Spleen (tissue), 7 donors: ENCODE measurements at regions not wholly inside any gene's neighbourhood (a gene's known extent, or its start where the extent isn't known, plus 50 kb on each side); places are given as distances from the start of the nearest gene placed in this dataset.

Source experiments
- CTCF ChIP-seq, 11 experiments: fragments of 200-600 bp in 7 of 11; fragments of 450-650 bp in 4 of 11; sonication (generic) in 4 of 11; IDR thresholded peaks in 8 of 11; conservative IDR thresholded peaks in 3 of 11; 1 replicate in 7 of 11; 2 replicates in 4 of 11; pipeline versions ENCODE4 v1.4.0 to v1.8.0; 2016 to 2021; ENCODE audit warnings: antibody characterized with exemption in 11 of 11, inconsistent platforms in 4 of 11, mild to moderate bottlenecking in 1 of 11
- POLR2A ChIP-seq, 3 donors: fragments of 450-650 bp; IDR thresholded peaks; one replicate each; pipeline ENCODE4 v1.5.1; 2017; ENCODE audit warnings: antibody characterized with exemption in 3 of 3, mild to moderate bottlenecking in 1 of 3
- POLR2AphosphoS5 ChIP-seq, 3 donors: sonication (generic); formaldehyde crosslinking; IDR thresholded peaks; one replicate each; pipeline ENCODE4 v1.5.1; 2017; ENCODE audit warnings: antibody characterized with exemption in 3 of 3
- donor health status: DM: no; HTN: no; CAD: no; lungs with moderate emphysema.
- donor health status: DM: no; HTN: no; CAD: no.
- donor health status: DM: no; HTN: no; CAD: no.

DNA sequence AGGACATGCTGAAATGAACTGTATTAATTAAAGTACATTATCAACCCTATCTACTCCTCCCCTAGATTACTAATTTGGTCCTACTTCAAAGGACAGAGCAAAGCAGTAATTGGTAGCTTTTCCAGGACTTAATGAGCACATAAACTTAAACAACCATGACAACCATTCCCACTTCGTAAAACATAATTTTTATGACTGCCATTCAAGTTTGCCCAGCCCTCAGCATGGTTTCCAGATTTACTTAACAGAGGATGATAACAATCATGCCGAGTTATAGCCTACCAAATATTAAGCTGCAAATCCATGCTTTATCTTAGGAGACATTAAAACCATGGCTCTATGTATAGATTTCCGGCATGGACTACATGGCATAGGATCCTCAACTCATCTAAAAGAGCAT, 401.1 kb upstream of the CHAC2 start:
- TF ChIP-seq CTCF (IDR thresholded peaks at IDR 0.05 in 8 of 11, conservative IDR thresholded peaks at IDR 0.05 in 3 of 11) (no peak), POLR2A (IDR thresholded peaks at IDR 0.05) (no peak), POLR2AphosphoS5 (IDR thresholded peaks at IDR 0.05) (no peak)
